Neutrophil (primary cell): ENCODE measurements at regions not wholly inside any gene's neighbourhood (a gene's known extent, or its start where the extent isn't known, plus 50 kb on each side); places are given as distances from the start of the nearest gene placed in this dataset.
"Not testable (repeated sequence)": the region's sequence is repeated elsewhere in the genome, so short reads cannot be mapped to it uniquely, and the experiment has no call there.

Experiments
- H3K27ac ChIP-seq: fragments of 200-600 bp; sonication (generic); 2 replicates; pipeline ENCODE4 v1.5.1; 2016; ENCODE audit warnings: mild to moderate bottlenecking, moderate library complexity
- H3K27me3 ChIP-seq: fragments of 200-600 bp; sonication (generic); 2 replicates; pipeline ENCODE4 v1.6.0; 2016; ENCODE audit warnings: mild to moderate bottlenecking
- H3K36me3 ChIP-seq: fragments of 200-600 bp; sonication (generic); 2 replicates; pipeline ENCODE4 v1.5.1; 2017
- H3K4me1 ChIP-seq, 2 experiments: fragments of 200-600 bp in 1 of 2; sonication (generic) in 1 of 2; 1 replicate in 1 of 2; 2 replicates in 1 of 2; pipeline versions ENCODE4 v1.5.1 to v1.6.1; 2013 to 2016; ENCODE audit warnings: low read depth in 1 of 2, low read length in 1 of 2, mild to moderate bottlenecking in 1 of 2, moderate library complexity in 1 of 2; ENCODE audit not compliant: control insufficient read depth in 1 of 2, insufficient read depth in 1 of 2
- H3K4me3 ChIP-seq, 2 experiments: fragments of 200-600 bp in 1 of 2; sonication (generic) in 1 of 2; 1 replicate in 1 of 2; 2 replicates in 1 of 2; pipeline ENCODE4 v1.5.1; 2013 to 2016; ENCODE audit warnings: low read depth in 1 of 2, low read length in 1 of 2, mild to moderate bottlenecking in 1 of 2, moderate library complexity in 1 of 2
- H3K9me3 ChIP-seq: fragments of 200-600 bp; sonication (generic); 2 replicates; pipeline ENCODE4 v1.5.1; 2016
- TF ChIP-seq, protein P1 (sequence below): fragments of 200-600 bp; sonication (generic); IDR thresholded peaks from 2 replicates; pipeline ENCODE4 v1.5.1; 2016; ENCODE audit warnings: antibody characterized with exemption

GRCh38 chr12:19763488-19763887 is 324.2 kb downstream of the AEBP2 start:
- H3K9me3 ChIP-seq: no peaks in the 10 kb centered on the region
- TF ChIP-seq, protein P1, sequence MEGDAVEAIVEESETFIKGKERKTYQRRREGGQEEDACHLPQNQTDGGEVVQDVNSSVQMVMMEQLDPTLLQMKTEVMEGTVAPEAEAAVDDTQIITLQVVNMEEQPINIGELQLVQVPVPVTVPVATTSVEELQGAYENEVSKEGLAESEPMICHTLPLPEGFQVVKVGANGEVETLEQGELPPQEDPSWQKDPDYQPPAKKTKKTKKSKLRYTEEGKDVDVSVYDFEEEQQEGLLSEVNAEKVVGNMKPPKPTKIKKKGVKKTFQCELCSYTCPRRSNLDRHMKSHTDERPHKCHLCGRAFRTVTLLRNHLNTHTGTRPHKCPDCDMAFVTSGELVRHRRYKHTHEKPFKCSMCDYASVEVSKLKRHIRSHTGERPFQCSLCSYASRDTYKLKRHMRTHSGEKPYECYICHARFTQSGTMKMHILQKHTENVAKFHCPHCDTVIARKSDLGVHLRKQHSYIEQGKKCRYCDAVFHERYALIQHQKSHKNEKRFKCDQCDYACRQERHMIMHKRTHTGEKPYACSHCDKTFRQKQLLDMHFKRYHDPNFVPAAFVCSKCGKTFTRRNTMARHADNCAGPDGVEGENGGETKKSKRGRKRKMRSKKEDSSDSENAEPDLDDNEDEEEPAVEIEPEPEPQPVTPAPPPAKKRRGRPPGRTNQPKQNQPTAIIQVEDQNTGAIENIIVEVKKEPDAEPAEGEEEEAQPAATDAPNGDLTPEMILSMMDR: no peak

GRCh38 chr12:19764408-19764807 is 325.1 kb downstream of the AEBP2 start:
- no peaks in the 10 kb centered on the region for H3K9me3 ChIP-seq
- H3K36me3 ChIP-seq: no peaks in the 10 kb centered on the region
- no peak overlapping the region for H3K4me3 ChIP-seq
- TF ChIP-seq, protein P1: no peak
- no peaks in the 10 kb centered on the region for H3K27me3 ChIP-seq
- H3K27ac ChIP-seq: no peak overlapping the region
- peaks cover 0 to 10% of the 10 kb centered on the region in 2 experiments for H3K4me1 ChIP-seq

More at GRCh38 chr12:19763488-19763887, 324.2 kb downstream of the AEBP2 start:
- H3K27me3 ChIP-seq: no peaks in the 10 kb centered on the region
- peaks cover 0 to 10% of the 10 kb centered on the region in 2 experiments for H3K4me1 ChIP-seq
- no peak overlapping the region for H3K27ac ChIP-seq
- H3K4me3 ChIP-seq: no peak overlapping the region
- H3K36me3 ChIP-seq: no peaks in the 10 kb centered on the region

GRCh38 chr12:19771858-19772257 is 332.6 kb downstream of the AEBP2 start:
- H3K36me3 ChIP-seq: no peaks in the 10 kb centered on the region
- H3K9me3 ChIP-seq: no peaks in the 10 kb centered on the region
- no peaks in the 10 kb centered on the region for H3K4me1 ChIP-seq
- no peak overlapping the region for H3K27ac ChIP-seq
- no peaks in the 10 kb centered on the region for H3K27me3 ChIP-seq
- TF ChIP-seq, protein P1: no peak
- H3K4me3 ChIP-seq: no peak overlapping the region

- no peak overlapping the region for H3K27ac ChIP-seq
- H3K4me1 ChIP-seq: no peaks in the 10 kb centered on the region
- no peak overlapping the region for H3K4me3 ChIP-seq
- no peaks in the 10 kb centered on the region for H3K36me3 ChIP-seq
- TF ChIP-seq, protein P1: no peak
- H3K27me3 ChIP-seq: no peaks in the 10 kb centered on the region
- no peaks in the 10 kb centered on the region for H3K9me3 ChIP-seq
Observed at GRCh38 chr12:19772776-19773175, 333.5 kb downstream of the AEBP2 start.

DNA sequence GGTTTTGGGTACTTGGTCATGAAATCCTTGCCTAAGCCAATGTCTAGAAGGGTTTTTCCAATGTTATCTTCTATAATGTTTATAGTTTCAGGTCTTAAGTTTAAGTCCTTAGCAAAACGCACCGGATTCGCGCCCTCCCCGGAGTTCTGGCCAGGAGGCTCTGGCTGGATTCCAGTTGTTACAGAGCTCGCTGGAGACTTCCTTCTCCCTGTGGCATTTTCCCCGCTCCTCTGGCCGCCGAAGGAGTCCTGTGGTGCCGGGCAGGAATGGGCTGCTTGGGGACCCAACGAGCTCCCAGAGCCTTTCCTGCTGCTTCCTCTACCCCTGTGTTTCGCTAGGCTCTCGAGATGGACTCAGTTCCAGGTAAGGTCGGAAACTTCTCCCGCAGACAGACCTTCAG is 335.9 kb downstream of the AEBP2 start:
- Histone ChIP-seq H3K36me3 (no peaks in the 10 kb centered on the region), H3K4me1 (no peaks in the 10 kb centered on the region), H3K27ac (no peak overlapping the region), H3K4me3 (no peak overlapping the region), H3K9me3 (no peaks in the 10 kb centered on the region), H3K27me3 (no peaks in the 10 kb centered on the region)
- TF ChIP-seq, protein P1: no peak

GRCh38 chr12:19775976-19776375 is 336.7 kb downstream of the AEBP2 start:
- not testable (repeated sequence) for H3K27ac ChIP-seq, H3K4me3 ChIP-seq

More at GRCh38 chr12:19775976-19776375, 336.7 kb downstream of the AEBP2 start:
- H3K4me1 ChIP-seq, H3K9me3 ChIP-seq, H3K27me3 ChIP-seq, H3K36me3 ChIP-seq: not testable (repeated sequence)
